ENCODE measurements at regions not wholly inside any gene's neighbourhood (a gene's known extent, or its start where the extent isn't known, plus 50 kb on each side); places are given as distances from the start of the nearest gene placed in this dataset.

GRCh38 chr14:54322701-54323337 is 74.0 kb upstream of the CDKN3 start:
- TF ChIP-seq, protein P1, sequence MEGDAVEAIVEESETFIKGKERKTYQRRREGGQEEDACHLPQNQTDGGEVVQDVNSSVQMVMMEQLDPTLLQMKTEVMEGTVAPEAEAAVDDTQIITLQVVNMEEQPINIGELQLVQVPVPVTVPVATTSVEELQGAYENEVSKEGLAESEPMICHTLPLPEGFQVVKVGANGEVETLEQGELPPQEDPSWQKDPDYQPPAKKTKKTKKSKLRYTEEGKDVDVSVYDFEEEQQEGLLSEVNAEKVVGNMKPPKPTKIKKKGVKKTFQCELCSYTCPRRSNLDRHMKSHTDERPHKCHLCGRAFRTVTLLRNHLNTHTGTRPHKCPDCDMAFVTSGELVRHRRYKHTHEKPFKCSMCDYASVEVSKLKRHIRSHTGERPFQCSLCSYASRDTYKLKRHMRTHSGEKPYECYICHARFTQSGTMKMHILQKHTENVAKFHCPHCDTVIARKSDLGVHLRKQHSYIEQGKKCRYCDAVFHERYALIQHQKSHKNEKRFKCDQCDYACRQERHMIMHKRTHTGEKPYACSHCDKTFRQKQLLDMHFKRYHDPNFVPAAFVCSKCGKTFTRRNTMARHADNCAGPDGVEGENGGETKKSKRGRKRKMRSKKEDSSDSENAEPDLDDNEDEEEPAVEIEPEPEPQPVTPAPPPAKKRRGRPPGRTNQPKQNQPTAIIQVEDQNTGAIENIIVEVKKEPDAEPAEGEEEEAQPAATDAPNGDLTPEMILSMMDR (IDR thresholded peaks at IDR 0.05; ENCODE audit: low read length, missing control alignments): no peak
- DNase-seq (ENCODE audit: low read depth): no peak
- no peak overlapping the region for H3K4me3 ChIP-seq (replicated peaks; ENCODE audit: low read depth, low read length)

DNA sequence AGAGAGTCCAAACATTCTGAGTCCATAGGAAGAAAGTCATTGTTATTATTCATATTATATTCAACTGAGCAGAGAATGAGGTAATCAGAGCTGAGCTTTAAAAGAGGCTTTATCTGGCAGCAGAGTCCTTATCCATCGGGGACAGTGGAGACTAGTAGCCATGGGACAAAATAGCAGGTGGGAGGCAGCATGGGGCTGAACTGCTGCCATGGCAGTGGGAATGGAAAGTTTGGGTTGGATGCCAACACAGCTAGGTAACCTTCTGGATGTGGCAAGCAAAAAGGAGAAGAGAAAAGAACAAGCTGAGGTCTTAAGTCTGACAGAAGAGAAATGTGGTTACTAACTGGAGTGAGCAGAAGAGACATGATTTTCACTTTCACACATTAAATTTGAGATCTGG is 71.0 kb upstream of the CDKN3 start:
- TF ChIP-seq, protein P1 (IDR thresholded peaks at IDR 0.05; ENCODE audit: low read length, missing control alignments): no peak
- H3K4me3 ChIP-seq (replicated peaks; ENCODE audit: low read depth, low read length): no peak overlapping the region
- DNase-seq (ENCODE audit: low read depth): no peak

- DNase-seq (ENCODE audit: low read depth): peak; percentile 81
- no peak overlapping the region for H3K4me3 ChIP-seq (replicated peaks; ENCODE audit: low read depth, low read length)
- TF ChIP-seq, protein P1 (IDR thresholded peaks at IDR 0.05; ENCODE audit: low read length, missing control alignments): peak; percentile 93
These were observed 67.6 kb upstream of the CDKN3 start for GRCh38 chr14:54329082-54329695.

- H3K4me3 ChIP-seq (replicated peaks; ENCODE audit: low read depth, low read length): no peak overlapping the region
- TF ChIP-seq, protein P1 (IDR thresholded peaks at IDR 0.05; ENCODE audit: low read length, missing control alignments): no peak
- no peak for DNase-seq (ENCODE audit: low read depth)
These were observed 65.9 kb upstream of the CDKN3 start for GRCh38 chr14:54330876-54331275.

DNA sequence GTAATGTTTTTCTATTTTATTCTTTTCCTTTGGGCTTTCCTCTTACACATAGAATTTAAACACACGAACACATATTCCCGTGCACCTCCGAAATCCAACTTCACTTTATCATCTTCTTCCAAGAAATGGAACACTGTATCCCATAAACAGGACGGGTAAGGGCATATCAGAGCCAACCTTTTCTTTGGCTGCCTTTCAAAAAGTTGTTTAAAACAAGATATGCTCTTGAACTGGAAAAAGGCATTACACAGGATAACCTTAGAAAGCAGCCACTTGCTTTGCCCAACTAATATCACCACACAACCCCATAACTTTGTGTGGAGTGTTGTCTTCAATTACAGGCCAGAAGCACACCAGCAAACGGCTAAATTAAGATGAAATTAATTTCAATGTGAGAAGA is 65.3 kb upstream of the CDKN3 start:
- TF ChIP-seq, protein P1 (IDR thresholded peaks at IDR 0.05; ENCODE audit: low read length, missing control alignments): no peak
- no peak overlapping the region for H3K4me3 ChIP-seq (replicated peaks; ENCODE audit: low read depth, low read length)
- DNase-seq (ENCODE audit: low read depth): no peak

DNA sequence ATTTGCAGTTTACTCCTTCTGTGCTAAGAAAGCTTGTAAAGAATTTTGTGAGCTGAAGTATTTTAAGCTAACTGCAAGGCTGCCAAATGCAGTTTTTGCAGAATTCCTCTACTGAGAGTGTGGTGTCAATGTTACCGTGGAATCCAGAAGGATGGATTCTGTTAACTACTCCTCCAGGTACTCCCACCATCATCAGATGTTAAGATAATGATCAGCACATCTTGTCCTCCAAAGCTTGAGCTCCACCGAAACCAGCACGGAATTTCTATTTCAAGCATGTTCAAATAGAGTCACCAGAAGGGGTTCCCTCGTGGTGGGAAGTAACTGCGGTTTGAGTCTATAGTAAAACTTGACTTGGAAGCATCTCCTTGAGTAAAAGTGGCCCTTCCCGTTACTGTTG is 64.3 kb upstream of the CDKN3 start:
- TF ChIP-seq, protein P1 (IDR thresholded peaks at IDR 0.05; ENCODE audit: low read length, missing control alignments): no peak
- DNase-seq (ENCODE audit: low read depth): no peak
- H3K4me3 ChIP-seq (replicated peaks; ENCODE audit: low read depth, low read length): no peak overlapping the region

- TF ChIP-seq, protein P1 (IDR thresholded peaks at IDR 0.05; ENCODE audit: low read length, missing control alignments): no peak
- DNase-seq (ENCODE audit: low read depth): no peak
- H3K4me3 ChIP-seq (replicated peaks; ENCODE audit: low read depth, low read length): no peak overlapping the region
These were observed 63.3 kb upstream of the CDKN3 start for GRCh38 chr14:54333511-54333910.
